Activated naive CD4-positive, alpha-beta T cell treated with anti-CD3 and anti-CD28 coated beads for 36 hours (primary cell): ENCODE measurements at regions not wholly inside any gene's neighbourhood (a gene's known extent, or its start where the extent isn't known, plus 50 kb on each side); places are given as distances from the start of the nearest gene placed in this dataset.
"Not testable (repeated sequence)": the region's sequence is repeated elsewhere in the genome, so short reads cannot be mapped to it uniquely, and the experiment has no call there.

ENCODE experiments used
- CTCF ChIA-PET: fragments of 350-600 bp; sonication (Branson Sonifier 250); formaldehyde crosslinking; loops from one replicate; lab custom pipeline; 2021; ENCODE audit warnings: antibody characterized with exemption; lab: Charles Lee
- DNase-seq: peaks from one replicate; pipeline ENCODE4 v3.0.0-alpha.2; 2020
- H3K27ac Mint-ChIP-seq: one replicate; pipeline ENCODE4 v1.8.0; 2021; ENCODE audit warnings: mild to moderate bottlenecking, mixed read lengths
- H3K27me3 Mint-ChIP-seq: one replicate; pipeline ENCODE4 v1.8.0; 2021; ENCODE audit warnings: low read depth, mixed read lengths
- H3K36me3 Mint-ChIP-seq: one replicate; pipeline ENCODE4 v1.8.0; 2021; ENCODE audit warnings: low read depth, mixed read lengths
- H3K4me1 Mint-ChIP-seq: one replicate; pipeline ENCODE4 v1.8.0; 2021; ENCODE audit warnings: low read depth, mixed read lengths
- H3K4me3 Mint-ChIP-seq: one replicate; pipeline ENCODE4 v1.8.0; 2021; ENCODE audit warnings: mild to moderate bottlenecking, moderate library complexity, mixed read lengths
- H3K9me3 Mint-ChIP-seq: one replicate; pipeline ENCODE4 v1.8.0; 2021; ENCODE audit warnings: mixed read lengths
- intact Hi-C: fragments of 100-400 bp; cut with micrococcal nuclease; formaldehyde crosslinking; loops from one replicate; pipeline ENCODE4 v1.15.1; 2023

DNA sequence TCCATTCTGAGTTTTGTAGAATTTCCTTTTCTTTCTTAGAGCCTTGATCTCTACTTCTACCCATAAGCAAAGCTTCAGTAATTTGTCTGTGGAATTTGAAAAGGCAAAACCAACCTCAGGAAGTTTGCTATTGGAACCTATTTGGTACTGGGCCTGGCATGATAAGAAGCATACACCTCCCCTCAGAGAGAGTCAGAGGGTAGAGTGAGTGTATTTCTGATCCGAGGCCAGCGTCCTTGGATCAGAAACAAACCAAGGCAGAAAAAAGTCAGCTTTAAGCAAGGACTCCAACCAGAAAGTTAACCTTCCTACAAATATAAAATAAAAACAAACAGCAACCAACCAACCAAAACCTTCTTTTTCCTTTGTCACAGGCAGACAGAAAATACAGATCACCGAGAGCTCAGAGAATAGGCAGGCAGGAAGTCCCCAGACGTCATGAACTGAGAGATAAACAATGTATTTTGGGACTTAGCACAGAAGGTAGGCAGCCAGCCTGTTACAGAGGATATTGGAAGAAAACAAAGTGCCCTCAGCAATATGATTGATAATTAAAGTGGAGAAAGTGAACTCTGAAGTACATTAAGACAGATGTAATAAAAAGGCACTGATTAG, 141.5 kb downstream of the NEDD1 start:
- H3K9me3 Mint-ChIP-seq: no peaks in the 10 kb centered on the region
- no peak overlapping the region for H3K4me3 Mint-ChIP-seq
- H3K27me3 Mint-ChIP-seq: peaks cover 3% of the 10 kb centered on the region
- CTCF ChIA-PET: interaction anchor here (0.7 to 0.8 kb wide), 2 partner anchors 23 to 336 kb away, joined by 3 read pairs; no protein-coding TSS in a partner anchor
- intact Hi-C loops: no loop called here
- no peak overlapping the region for H3K27ac Mint-ChIP-seq
- H3K36me3 Mint-ChIP-seq: no peaks in the 10 kb centered on the region
- DNase-seq: no peak
- no peaks in the 10 kb centered on the region for H3K4me1 Mint-ChIP-seq

GRCh38 chr12:97050509-97050908, 143.5 kb downstream of the NEDD1 start:
- Mint-ChIP-seq H3K4me1 (no peaks in the 10 kb centered on the region), H3K27me3 (peaks cover 7% of the 10 kb centered on the region), H3K27ac (no peak overlapping the region), H3K36me3 (no peaks in the 10 kb centered on the region), H3K9me3 (no peaks in the 10 kb centered on the region), H3K4me3 (no peak overlapping the region)
- no peak for DNase-seq
- CTCF ChIA-PET: no interaction called here
- intact Hi-C loops: no loop called here

DNA sequence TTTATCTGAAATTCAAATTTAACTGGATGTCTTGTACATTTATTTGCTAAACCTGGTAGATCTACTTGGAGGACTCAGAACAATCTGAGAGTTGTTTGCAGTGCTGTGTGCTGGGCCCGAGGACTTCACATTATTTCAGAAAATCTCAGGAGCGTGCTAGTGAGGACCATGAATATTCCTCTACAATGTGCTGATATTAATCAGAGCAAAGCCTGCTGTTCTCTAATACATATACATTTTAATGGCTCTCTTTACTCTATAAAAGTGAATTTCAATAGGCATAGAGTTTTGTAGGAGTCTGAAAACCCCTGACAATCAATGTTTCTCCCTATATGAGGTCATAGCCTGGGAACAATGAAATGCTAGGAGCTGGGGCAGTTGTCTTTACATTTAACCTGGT, 144.3 kb downstream of the NEDD1 start:
- Mint-ChIP-seq H3K27ac (no peak overlapping the region), H3K4me1 (no peaks in the 10 kb centered on the region), H3K36me3 (no peaks in the 10 kb centered on the region), H3K27me3 (peaks cover 7% of the 10 kb centered on the region), H3K9me3 (no peaks in the 10 kb centered on the region), H3K4me3 (no peak overlapping the region)
- CTCF ChIA-PET: no interaction called here
- intact Hi-C loops: no loop called here
- DNase-seq: no peak

- Mint-ChIP-seq H3K9me3 (peaks cover 7% of the 10 kb centered on the region), H3K27me3 (peaks cover 11% of the 10 kb centered on the region), H3K4me1 (no peaks in the 10 kb centered on the region), H3K4me3 (no peak overlapping the region), H3K36me3 (no peaks in the 10 kb centered on the region), H3K27ac (no peak overlapping the region)
- no peak for DNase-seq
- CTCF ChIA-PET: no interaction called here
- intact Hi-C loops: no loop called here
These were observed 154.1 kb downstream of the NEDD1 start for GRCh38 chr12:97061171-97061570.

DNA sequence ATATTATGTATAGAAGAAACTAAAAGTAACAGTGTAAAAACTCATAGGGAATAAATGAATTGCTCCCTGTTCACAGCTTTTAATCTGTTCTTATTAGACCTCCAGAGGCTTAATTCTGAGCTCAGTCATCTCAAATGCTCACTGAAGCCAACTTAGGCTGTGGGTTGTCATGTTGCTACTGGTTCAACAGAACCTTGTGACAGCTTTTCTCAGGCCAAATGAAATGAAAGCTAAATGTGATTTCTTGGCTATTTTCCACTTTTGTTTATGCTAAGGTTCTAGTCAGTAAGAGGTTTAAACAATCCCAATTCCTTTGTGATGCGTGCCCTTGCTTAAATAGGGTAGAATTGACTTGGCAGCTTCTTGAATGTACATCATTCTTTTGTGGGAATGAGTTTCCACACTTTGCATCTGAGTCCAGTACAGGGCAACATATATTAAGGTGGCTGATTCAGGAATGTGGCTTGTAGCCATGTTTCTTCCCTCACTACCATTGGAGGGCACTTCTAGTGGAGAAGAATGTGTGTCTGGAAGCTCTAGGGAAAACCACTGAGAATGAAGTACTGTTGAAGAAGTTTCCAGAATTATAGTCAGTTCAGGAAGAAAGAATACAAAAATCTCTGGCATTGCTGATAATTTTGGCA, 156.4 kb downstream of the NEDD1 start:
- Mint-ChIP-seq H3K9me3 (no peaks in the 10 kb centered on the region), H3K27ac (no peak overlapping the region), H3K4me1 (no peaks in the 10 kb centered on the region), H3K4me3 (no peak overlapping the region), H3K27me3 (peaks cover 11% of the 10 kb centered on the region), H3K36me3 (no peaks in the 10 kb centered on the region)
- DNase-seq: no peak
- CTCF ChIA-PET: no interaction called here
- intact Hi-C loops: no loop called here

DNA sequence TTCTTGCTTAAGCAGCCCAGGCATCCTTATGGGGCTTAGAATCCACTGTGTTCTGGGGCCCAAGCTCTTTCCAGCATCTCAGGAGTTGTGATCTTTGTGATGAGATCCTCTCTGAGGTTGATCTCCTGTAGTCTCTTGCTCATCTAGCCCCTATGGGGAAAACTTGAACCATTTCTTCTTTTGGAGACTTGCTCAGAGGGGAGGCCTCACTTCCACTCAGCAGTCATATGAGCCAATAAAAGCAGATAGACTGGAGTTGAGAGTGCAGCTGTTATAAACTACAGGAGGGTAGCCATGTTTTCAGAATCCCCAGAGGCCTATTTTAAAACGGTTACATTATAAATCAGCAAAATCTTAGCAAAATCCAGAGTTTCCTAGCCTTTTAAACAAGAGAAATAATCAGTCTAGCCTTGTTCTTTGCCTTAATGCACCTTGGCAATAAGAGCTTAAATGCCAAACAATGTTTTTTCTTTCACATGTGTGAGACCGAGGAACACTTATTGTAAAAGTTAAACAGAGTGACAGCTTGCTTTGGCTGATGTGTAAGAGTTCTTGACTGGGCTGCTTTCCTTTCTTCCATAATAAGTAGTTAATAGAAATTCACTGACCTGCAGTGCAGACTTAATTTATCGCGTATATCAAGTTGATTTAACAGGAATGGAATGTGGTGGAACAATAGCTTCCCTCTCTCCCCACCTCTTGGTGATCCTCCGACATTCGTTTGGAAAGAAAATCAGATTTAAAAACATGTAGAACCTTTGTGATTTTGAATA, 168.3 kb downstream of the NEDD1 start:
- Mint-ChIP-seq H3K27me3 (peaks cover 7% of the 10 kb centered on the region), H3K4me1 (no peaks in the 10 kb centered on the region), H3K27ac (no peak overlapping the region), H3K4me3 (no peak overlapping the region), H3K36me3 (no peaks in the 10 kb centered on the region), H3K9me3 (no peaks in the 10 kb centered on the region)
- CTCF ChIA-PET: no interaction called here
- intact Hi-C loops: no loop called here
- no peak for DNase-seq

DNA sequence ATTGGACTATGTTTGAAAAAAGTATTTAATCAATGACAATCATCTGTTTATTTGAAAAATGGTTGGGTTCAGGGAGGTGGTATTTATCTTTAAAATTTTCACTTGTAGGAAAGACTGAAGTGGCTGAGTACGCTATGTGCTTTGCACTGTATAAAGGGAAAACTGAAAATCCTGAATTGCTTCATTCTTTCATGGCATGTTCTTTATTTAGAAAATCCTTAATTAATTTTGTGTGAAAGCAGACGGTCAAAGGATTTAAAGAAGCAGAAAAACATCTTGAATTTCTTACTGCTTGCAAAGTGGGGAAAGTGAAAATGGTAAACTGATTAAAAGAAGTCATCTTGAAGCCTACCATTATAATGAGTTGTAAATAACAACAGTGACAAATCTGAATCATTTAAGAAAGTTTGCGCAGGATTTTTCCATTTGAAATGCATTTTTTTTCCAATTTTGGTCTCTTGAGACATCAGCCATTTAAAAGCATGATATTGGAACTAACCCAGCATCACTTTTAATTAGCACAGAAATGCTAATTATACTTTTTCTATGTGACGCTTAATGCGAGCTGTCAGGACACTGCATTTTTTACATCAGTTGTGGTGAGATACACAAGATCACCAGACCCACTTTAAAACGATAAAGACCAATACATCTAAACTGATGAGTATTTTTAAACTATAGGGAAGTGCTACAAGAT, 169.0 kb downstream of the NEDD1 start:
- H3K9me3 Mint-ChIP-seq: no peaks in the 10 kb centered on the region
- H3K27ac Mint-ChIP-seq: no peak overlapping the region
- intact Hi-C loops: no loop called here
- DNase-seq: no peak
- H3K4me1 Mint-ChIP-seq: no peaks in the 10 kb centered on the region
- H3K36me3 Mint-ChIP-seq: no peaks in the 10 kb centered on the region
- CTCF ChIA-PET: interaction anchor here (0.7 kb wide), 1 partner anchor 885 kb away, joined by 3 read pairs; no protein-coding TSS in a partner anchor
- no peak overlapping the region for H3K4me3 Mint-ChIP-seq
- peaks cover 7% of the 10 kb centered on the region for H3K27me3 Mint-ChIP-seq

- H3K9me3 Mint-ChIP-seq, H3K4me3 Mint-ChIP-seq, H3K27ac Mint-ChIP-seq, H3K4me1 Mint-ChIP-seq, H3K36me3 Mint-ChIP-seq, DNase-seq, intact Hi-C loops, H3K27me3 Mint-ChIP-seq: not testable (repeated sequence)
- CTCF ChIA-PET: interaction anchor here (0.7 kb wide), 1 partner anchor 884 kb away, joined by 3 read pairs; no protein-coding TSS in a partner anchor
These were observed 169.9 kb downstream of the NEDD1 start for GRCh38 chr12:97076912-97077311.

- Mint-ChIP-seq H3K4me1 (no peaks in the 10 kb centered on the region), H3K36me3 (no peaks in the 10 kb centered on the region), H3K4me3 (no peak overlapping the region), H3K27ac (no peak overlapping the region), H3K27me3 (peaks cover 7% of the 10 kb centered on the region), H3K9me3 (no peaks in the 10 kb centered on the region)
- intact Hi-C loops: no loop called here
- no peak for DNase-seq
- CTCF ChIA-PET: interaction anchor here (0.7 kb wide), 1 partner anchor 482 kb away, joined by 3 read pairs; no protein-coding TSS in a partner anchor
These were observed 175.0 kb downstream of the NEDD1 start for GRCh38 chr12:97082029-97082428.

- Mint-ChIP-seq H3K4me1 (no peaks in the 10 kb centered on the region), H3K27ac (no peak overlapping the region), H3K36me3 (no peaks in the 10 kb centered on the region), H3K27me3 (peaks cover 10% of the 10 kb centered on the region), H3K9me3 (no peaks in the 10 kb centered on the region), H3K4me3 (no peak overlapping the region)
- CTCF ChIA-PET: no interaction called here
- intact Hi-C loops: no loop called here
- no peak for DNase-seq
These were observed 186.2 kb downstream of the NEDD1 start for GRCh38 chr12:97093187-97093683.

GRCh38 chr12:97097734-97098133, 190.7 kb downstream of the NEDD1 start:
- Mint-ChIP-seq H3K27ac (no peak overlapping the region), H3K36me3 (no peaks in the 10 kb centered on the region), H3K9me3 (peaks cover 10% of the 10 kb centered on the region), H3K4me3 (no peak overlapping the region), H3K4me1 (no peaks in the 10 kb centered on the region), H3K27me3 (peaks cover 4% of the 10 kb centered on the region)
- intact Hi-C loops: no loop called here
- no peak for DNase-seq
- CTCF ChIA-PET: no interaction called here

DNA sequence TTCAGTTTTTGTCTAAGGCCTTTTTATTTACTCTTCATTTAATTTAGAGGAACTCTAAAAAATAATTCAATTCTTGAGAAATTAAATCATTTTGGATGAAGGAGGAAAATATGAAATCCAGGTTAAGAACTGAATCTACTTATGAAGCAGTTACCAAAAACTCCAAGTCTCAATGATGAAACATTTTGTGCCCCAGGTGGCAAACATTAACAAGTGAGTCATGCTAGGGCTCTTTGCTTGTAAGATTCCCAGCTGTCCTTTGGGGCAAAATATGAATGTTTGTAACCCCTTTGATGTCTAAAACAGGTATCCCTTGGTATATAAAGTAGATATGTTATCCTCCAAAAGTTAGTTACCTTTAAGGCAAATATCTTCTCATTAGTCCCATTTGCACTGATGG, 202.4 kb downstream of the NEDD1 start:
- H3K9me3 Mint-ChIP-seq: peaks cover 11% of the 10 kb centered on the region
- H3K36me3 Mint-ChIP-seq: no peaks in the 10 kb centered on the region
- no peak for DNase-seq
- H3K27ac Mint-ChIP-seq: no peak overlapping the region
- intact Hi-C loops: no loop called here
- H3K27me3 Mint-ChIP-seq: peaks cover 9% of the 10 kb centered on the region
- no peak overlapping the region for H3K4me3 Mint-ChIP-seq
- CTCF ChIA-PET: no interaction called here
- no peaks in the 10 kb centered on the region for H3K4me1 Mint-ChIP-seq
